UCSD-AML1 (cell line): ENCODE measurements at regions not wholly inside any gene's neighbourhood (a gene's known extent, or its start where the extent isn't known, plus 50 kb on each side); places are given as distances from the start of the nearest gene placed in this dataset.

ENCODE experiments used
- DNase-seq: peaks from one replicate; lab custom pipeline; 2025; ENCODE audit not compliant: unreplicated experiment; lab: John Stamatoyannopoulos, UW

GRCh38 chr5:31100047-31100575 is 93.4 kb upstream of the CDH6 start:
- DNase-seq: no peak

- no peak for DNase-seq
Measured at GRCh38 chr5:31098811-31099210, 94.7 kb upstream of the CDH6 start.

DNA sequence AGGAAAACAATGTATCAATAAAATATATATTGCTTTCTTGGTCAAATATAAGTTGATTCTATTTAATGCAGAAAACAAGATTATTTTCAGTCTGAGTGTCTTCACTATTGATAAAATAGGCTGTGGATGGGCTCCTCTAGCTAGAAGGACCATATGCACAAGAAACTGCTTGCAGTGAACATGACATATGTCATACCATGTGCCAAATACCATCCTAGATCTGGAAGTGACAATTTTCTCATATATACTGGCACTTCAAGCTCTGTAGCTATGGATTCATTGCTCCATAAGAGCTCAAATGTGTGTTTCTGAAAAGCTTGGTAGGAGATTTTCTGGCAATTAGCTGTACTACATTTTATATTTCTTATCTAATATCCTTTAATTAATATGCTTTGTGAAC is 95.6 kb upstream of the CDH6 start:
- DNase-seq: no peak

DNA sequence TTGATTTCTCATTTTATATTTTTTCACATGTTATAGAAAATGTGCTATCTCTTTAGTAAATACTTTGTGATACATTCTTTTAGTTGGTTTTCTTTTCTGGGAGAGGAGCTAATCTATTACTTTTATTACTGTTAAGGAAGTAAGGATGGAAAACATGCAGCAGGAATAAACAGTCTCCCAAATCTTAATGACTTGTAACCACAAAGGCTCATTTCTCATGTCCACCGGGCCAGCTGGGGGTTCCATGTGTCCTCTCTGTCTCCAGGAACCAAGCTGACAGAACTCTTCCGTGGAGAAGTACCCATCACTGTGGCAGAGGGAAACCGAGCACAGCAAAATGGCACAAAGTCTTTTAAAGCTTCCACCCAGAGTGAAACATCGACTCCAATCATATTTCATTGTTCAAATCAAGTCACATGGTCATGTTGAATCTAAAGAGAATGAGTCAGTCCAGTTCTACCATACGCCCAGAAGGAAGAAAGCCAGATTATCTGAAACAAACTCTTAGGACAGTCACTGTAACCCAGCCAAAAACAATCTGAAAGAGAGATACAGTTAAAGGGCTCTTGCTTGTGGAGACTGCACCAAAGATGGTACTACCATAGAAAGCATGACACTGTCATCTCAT is 97.1 kb upstream of the CDH6 start:
- no peak for DNase-seq

DNA sequence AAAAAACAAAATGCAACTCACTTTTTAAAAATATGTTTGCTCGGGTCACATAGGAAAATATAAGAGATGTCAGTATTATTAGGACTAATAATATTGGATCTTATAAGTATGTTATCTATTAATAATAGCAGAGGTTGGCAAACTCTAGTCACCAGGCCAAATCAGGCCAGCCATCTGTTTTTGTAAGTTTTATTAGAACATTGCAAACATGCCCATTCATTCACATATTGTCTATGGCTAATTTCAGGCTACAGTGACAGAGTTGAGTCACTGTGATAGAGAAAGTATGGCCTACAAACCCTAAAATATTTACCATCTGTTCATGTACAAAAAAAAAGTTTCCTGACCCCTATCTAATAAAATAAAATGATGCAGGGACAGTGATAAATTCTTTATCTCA is 97.7 kb upstream of the CDH6 start:
- DNase-seq: no peak

GRCh38 chr5:31091501-31091900 is 102.0 kb upstream of the CDH6 start:
- no peak for DNase-seq

GRCh38 chr5:31090467-31090866 is 103.0 kb upstream of the CDH6 start:
- no peak for DNase-seq

GRCh38 chr5:31086839-31087415 is 106.6 kb upstream of the CDH6 start:
- no peak for DNase-seq

GRCh38 chr5:31084871-31085270 is 108.6 kb upstream of the CDH6 start:
- no peak for DNase-seq

DNA sequence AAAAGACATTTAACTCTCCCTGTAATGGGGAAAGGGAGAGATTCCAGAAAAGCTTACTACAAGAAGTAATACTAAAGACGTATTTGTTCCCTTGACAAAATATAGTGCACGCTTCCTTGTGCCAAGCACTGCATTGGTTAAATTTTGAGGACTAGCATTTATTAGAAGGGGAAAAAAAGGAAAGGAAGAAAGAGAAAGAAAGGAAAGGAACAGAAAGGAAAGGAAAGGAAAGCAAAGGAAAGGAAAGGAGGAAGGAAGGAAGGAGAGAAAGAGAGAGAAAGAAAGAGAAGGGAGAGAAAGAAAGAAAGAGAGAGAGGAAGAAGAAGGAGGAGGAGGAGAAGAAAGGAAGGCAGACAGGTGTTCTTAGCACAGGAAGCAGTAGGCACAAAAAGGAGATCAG is 110.1 kb upstream of the CDH6 start:
- DNase-seq: no peak

DNA sequence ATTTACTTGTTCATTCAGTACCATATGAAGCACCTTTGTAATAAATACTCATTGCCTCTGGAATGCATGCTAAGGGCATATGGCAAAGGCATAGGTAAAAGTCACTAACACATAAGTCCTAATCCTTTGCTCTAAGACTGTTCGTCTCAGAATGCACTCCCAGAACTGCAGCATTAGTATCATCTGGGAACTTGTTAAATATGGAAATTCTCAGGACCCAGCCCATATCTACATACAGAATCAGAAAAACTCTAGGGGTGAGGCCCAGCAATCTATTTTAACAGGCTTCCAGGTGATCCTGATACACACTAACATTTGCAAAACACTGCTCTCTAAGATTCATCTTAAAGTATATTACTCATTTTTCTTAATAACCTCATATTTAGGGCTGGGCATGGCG is 113.8 kb upstream of the CDH6 start:
- DNase-seq: no peak

- no peak for DNase-seq
Measured at GRCh38 chr5:31078956-31079355, 114.5 kb upstream of the CDH6 start.

DNA sequence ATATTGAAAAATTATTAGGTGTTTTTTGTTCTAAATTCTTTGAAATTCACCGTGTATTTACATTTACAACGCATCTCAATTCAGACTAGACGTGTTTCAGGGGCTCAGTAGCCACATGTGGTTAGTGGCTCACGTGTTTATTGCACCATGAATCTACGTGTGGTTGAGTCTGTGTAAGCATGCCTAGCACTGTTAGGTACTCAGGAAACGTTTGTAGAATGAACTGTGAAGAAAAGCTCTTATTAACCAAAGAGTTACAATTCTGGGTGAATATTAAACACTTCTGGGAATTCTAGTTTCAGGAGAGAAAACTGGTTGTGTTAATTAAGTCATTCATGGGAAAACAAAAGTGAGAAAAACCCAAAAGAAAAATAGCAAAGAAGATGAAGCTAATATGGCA is 117.5 kb upstream of the CDH6 start:
- DNase-seq: no peak

DNA sequence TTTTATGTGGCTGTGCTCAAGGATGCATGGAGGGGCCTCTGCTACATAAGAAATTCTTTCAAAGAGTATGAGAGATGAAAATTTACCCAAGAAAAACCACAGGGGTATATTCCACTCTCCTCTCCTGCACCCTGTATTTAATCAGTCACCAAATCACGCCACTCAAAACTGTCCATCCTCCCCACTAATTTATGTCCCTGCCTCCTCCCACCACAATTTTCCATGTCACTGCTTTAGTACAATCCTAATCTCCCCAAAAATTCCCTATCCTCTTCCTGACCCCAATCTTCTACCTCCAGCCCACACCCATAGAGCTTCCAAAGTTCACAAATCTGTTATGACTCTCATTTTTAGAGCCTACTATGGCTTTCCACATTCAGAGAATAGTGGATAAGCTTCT is 125.2 kb upstream of the CDH6 start:
- no peak for DNase-seq

DNA sequence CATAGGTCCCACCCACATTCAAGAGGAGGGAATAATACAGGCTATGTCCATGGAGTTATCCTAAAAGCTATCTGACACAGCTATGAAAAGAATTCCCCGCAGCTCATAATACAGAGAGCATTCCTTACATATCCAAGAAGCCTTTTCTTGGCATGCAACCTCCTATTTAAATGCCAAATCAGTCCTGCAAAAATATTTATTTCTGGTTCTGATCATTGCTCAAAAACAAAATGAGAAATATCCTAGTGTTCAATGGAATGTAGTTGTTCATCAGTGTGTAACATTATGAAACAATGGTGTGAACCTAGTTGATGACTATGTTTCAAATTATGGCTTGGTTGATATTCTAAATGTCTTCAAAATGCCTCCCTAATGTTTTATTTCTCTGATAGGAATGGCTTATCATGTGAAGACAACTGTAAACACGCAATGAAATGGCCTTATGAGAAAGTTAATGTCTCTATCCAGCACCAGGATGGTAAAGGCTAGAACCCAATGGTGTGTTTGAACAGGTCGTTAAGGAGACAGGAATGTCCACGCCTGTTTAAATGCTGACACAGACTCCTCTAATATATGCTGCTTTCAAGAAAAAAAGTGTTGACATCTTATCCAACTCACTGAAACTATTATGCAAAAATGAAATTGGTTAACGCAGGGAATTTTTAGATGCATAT is 126.7 kb upstream of the CDH6 start:
- no peak for DNase-seq

GRCh38 chr5:31064215-31064614 is 129.3 kb upstream of the CDH6 start:
- DNase-seq: no peak

DNA sequence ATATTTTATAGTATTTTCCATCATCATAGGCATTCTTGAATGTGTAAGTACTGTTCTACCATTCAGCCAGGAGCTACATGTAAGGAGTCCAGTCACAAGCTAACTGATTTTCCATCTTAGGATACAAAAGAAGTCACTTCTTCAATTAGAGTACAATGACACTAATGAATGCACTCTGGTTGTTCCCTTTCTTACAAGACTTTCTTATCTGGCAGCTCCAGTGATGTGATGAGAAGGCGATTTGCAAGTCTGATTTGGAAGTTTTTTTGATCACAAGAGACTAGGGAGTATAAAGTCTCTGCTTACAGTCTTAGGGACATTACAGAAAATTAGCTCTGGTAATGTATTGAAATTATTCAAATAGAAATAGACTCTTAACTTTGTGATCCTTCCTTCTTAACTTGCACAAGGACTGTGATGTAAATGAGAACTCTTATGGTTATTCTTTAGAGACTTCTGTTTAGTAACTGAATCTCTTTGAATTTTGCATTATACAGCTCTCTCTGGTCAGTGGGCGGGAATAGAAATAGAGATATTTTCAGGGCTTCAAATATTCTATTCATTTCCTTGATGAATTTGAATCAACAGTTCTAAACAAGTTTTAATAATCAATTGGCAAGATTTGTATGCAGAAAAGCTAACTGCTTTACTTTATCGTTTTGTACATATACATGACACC is 130.4 kb upstream of the CDH6 start:
- DNase-seq: no peak

GRCh38 chr5:31059889-31060288 is 133.6 kb upstream of the CDH6 start:
- no peak for DNase-seq

DNA sequence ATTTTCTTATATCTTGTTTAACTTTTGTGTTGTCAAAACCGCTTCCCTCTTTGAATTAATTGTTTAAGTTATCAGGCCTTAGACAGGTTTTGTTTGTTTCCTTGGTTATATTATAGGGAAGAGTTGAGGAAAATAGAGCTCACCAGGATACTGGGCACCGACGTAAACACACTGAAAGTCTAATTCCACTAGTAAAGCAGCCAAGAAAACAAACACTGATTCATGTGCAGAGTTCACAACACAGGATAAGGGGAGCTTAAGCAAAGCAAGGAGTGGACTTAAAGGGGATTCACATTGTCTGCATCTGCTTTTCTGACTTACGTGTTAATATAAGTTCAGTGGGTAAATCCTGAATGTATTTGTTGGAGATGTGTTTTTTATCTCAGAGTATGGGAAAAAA is 139.0 kb upstream of the CDH6 start:
- no peak for DNase-seq

DNA sequence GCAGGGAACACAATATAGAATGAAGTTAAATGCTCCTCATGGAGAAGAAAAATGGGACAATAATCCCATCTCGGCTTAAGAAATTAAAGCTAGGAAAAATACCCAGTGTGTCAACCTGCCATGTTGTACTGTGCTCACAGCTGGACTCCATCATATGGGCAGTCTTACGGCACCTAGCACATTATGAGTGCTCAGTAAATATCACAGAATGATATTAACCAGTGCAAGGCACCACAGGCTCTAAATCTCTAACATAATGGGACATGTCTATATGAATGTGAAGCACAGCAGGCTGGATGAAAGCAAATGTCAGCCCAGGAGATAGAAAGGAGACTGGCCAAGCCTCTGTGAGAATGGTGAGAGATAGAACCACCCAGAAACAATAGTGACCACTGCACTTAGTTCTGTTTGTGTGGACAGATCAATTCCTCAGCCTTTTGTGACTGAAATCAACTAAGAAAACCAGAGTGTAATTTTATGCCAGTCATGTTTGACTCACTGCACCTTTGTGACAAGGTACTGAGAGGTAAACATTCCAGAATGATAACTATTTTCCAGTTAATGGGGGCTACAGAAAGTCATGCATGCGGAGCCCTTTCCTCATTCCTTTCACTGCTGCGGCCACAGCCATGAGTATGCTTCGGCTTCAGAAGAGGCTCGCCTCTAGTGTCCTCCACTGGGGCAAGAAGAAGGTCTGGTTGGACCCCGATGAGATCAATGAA is 140.4 kb upstream of the CDH6 start:
- DNase-seq: no peak

GRCh38 chr5:31051316-31051715 is 142.2 kb upstream of the CDH6 start:
- DNase-seq: no peak
